ENCODE measurements at regions not wholly inside any gene's neighbourhood (a gene's known extent, or its start where the extent isn't known, plus 50 kb on each side); places are given as distances from the start of the nearest gene placed in this dataset.

GRCh38 chr12:61739925-61740324, 520.3 kb upstream of the USP15 start:
- Mint-ChIP-seq H3K27ac (no peak overlapping the region), H3K9me3 (peaks cover 0 to 18% (median 10%) of the 10 kb centered on the region in 5 donors), H3K4me3 (no peak overlapping the region), H3K4me1 (no peaks in the 10 kb centered on the region), H3K36me3 (no peaks in the 10 kb centered on the region), H3K27me3 (no peaks in the 10 kb centered on the region)
- CTCF ChIA-PET = no interaction called here
- Histone ChIP-seq H3K27me3 (ENCODE audit: insufficient read depth, low read length, poor library complexity, severe bottlenecking) (no peaks in the 10 kb centered on the region), H3K27ac (ENCODE audit: low read depth, low read length) (no peak overlapping the region), H3K4me1 (ENCODE audit: insufficient read depth, low read length) (no peaks in the 10 kb centered on the region), H3K36me3 (ENCODE audit: insufficient read depth, low read length) (no peaks in the 10 kb centered on the region), H3K9me3 (ENCODE audit: low read length) (no peaks in the 10 kb centered on the region), H3K4me3 (ENCODE audit: low read length) (no peak overlapping the region)
- DNase-seq = no peak
- POLR2A ChIA-PET = no interaction called here

- H3K4me3 Mint-ChIP-seq = no peak overlapping the region
- H3K9me3 Mint-ChIP-seq = peaks cover 2 to 15% (median 8%) of the 10 kb centered on the region in 5 donors
- no peaks in the 10 kb centered on the region for H3K36me3 ChIP-seq (ENCODE audit: insufficient read depth, low read length)
- ChIA-PET CTCF (no interaction called here), POLR2A (no interaction called here)
- H3K27me3 Mint-ChIP-seq = peaks cover 0 to 2% of the 10 kb centered on the region in 2 donors
- no peak for DNase-seq
- H3K27ac ChIP-seq (ENCODE audit: low read depth, low read length) = no peak overlapping the region
- no peaks in the 10 kb centered on the region for H3K4me1 ChIP-seq (ENCODE audit: insufficient read depth, low read length)
- H3K4me3 ChIP-seq (ENCODE audit: low read length) = no peak overlapping the region
- no peaks in the 10 kb centered on the region for H3K4me1 Mint-ChIP-seq
- no peaks in the 10 kb centered on the region for H3K9me3 ChIP-seq (ENCODE audit: low read length)
- no peaks in the 10 kb centered on the region for H3K27me3 ChIP-seq (ENCODE audit: insufficient read depth, low read length, poor library complexity, severe bottlenecking)
- H3K36me3 Mint-ChIP-seq = no peaks in the 10 kb centered on the region
- H3K27ac Mint-ChIP-seq = no peak overlapping the region
Observed at GRCh38 chr12:61750604-61751003, 509.6 kb upstream of the USP15 start.

GRCh38 chr12:61754214-61754613, 506.0 kb upstream of the USP15 start:
- H3K4me3 Mint-ChIP-seq = no peak overlapping the region

GRCh38 chr12:61757831-61758505, 502.2 kb upstream of the USP15 start:
- no peak for DNase-seq
- Histone ChIP-seq H3K27ac (ENCODE audit: low read depth, low read length) (no peak overlapping the region), H3K36me3 (ENCODE audit: insufficient read depth, low read length) (no peaks in the 10 kb centered on the region), H3K4me3 (ENCODE audit: low read length) (no peak overlapping the region), H3K4me1 (ENCODE audit: insufficient read depth, low read length) (no peaks in the 10 kb centered on the region), H3K27me3 (ENCODE audit: insufficient read depth, low read length, poor library complexity, severe bottlenecking) (no peaks in the 10 kb centered on the region), H3K9me3 (ENCODE audit: low read length) (no peaks in the 10 kb centered on the region)
- H3K4me1 Mint-ChIP-seq = no peaks in the 10 kb centered on the region
- peaks cover 0 to 2% of the 10 kb centered on the region in 2 donors for H3K27me3 Mint-ChIP-seq
- no peaks in the 10 kb centered on the region for H3K36me3 Mint-ChIP-seq
- POLR2A ChIA-PET = no interaction called here
- H3K27ac Mint-ChIP-seq = no peak overlapping the region
- H3K9me3 Mint-ChIP-seq = peaks cover 0 to 2% (median 0%) of the 10 kb centered on the region in 5 donors
- H3K4me3 Mint-ChIP-seq = no peak overlapping the region
- CTCF ChIA-PET = no interaction called here

More at GRCh38 chr12:61754214-61754613, 506.0 kb upstream of the USP15 start:
- Mint-ChIP-seq H3K36me3 (no peaks in the 10 kb centered on the region), H3K27ac (no peak overlapping the region), H3K4me1 (no peaks in the 10 kb centered on the region), H3K27me3 (no peaks in the 10 kb centered on the region), H3K9me3 (peaks cover 0 to 8% (median 0%) of the 10 kb centered on the region in 5 donors)
- CTCF ChIA-PET = no interaction called here
- POLR2A ChIA-PET = no interaction called here
- no peaks in the 10 kb centered on the region for H3K9me3 ChIP-seq (ENCODE audit: low read length)
- no peak for DNase-seq
- H3K4me3 ChIP-seq (ENCODE audit: low read length) = no peak overlapping the region
- H3K36me3 ChIP-seq (ENCODE audit: insufficient read depth, low read length) = no peaks in the 10 kb centered on the region
- no peaks in the 10 kb centered on the region for H3K27me3 ChIP-seq (ENCODE audit: insufficient read depth, low read length, poor library complexity, severe bottlenecking)
- no peak overlapping the region for H3K27ac ChIP-seq (ENCODE audit: low read depth, low read length)
- H3K4me1 ChIP-seq (ENCODE audit: insufficient read depth, low read length) = no peaks in the 10 kb centered on the region

- Histone ChIP-seq H3K27me3 (ENCODE audit: insufficient read depth, low read length, poor library complexity, severe bottlenecking) (no peaks in the 10 kb centered on the region), H3K36me3 (ENCODE audit: insufficient read depth, low read length) (no peaks in the 10 kb centered on the region), H3K4me1 (ENCODE audit: insufficient read depth, low read length) (no peaks in the 10 kb centered on the region), H3K9me3 (ENCODE audit: low read length) (no peaks in the 10 kb centered on the region), H3K4me3 (ENCODE audit: low read length) (no peak overlapping the region), H3K27ac (ENCODE audit: low read depth, low read length) (no peak overlapping the region)
- Mint-ChIP-seq H3K4me3 (no peak overlapping the region), H3K9me3 (peaks cover 0 to 5% (median 0%) of the 10 kb centered on the region in 5 donors), H3K36me3 (no peaks in the 10 kb centered on the region), H3K4me1 (no peaks in the 10 kb centered on the region), H3K27me3 (peaks cover 0 to 2% of the 10 kb centered on the region in 2 donors), H3K27ac (no peak overlapping the region)
- ChIA-PET CTCF (no interaction called here), POLR2A (no interaction called here)
- DNase-seq = no peak
Observed at GRCh38 chr12:61758661-61759060, 501.5 kb upstream of the USP15 start.

- peaks cover 10 to 25% (median 13%) of the 10 kb centered on the region in 5 donors for H3K9me3 Mint-ChIP-seq
- CTCF ChIA-PET = interaction anchor here (1.2 kb wide), 1 partner anchor 18 kb away, joined by 3 read pairs; no protein-coding TSS in a partner anchor
- H3K36me3 ChIP-seq (ENCODE audit: insufficient read depth, low read length) = no peaks in the 10 kb centered on the region
- DNase-seq = no peak
- peaks cover 0 to 4% of the 10 kb centered on the region in 2 donors for H3K27me3 Mint-ChIP-seq
- POLR2A ChIA-PET = no interaction called here
- H3K4me3 Mint-ChIP-seq = no peak overlapping the region
- H3K4me3 ChIP-seq (ENCODE audit: low read length) = no peak overlapping the region
- H3K4me1 ChIP-seq (ENCODE audit: insufficient read depth, low read length) = no peaks in the 10 kb centered on the region
- H3K36me3 Mint-ChIP-seq = no peaks in the 10 kb centered on the region
- no peaks in the 10 kb centered on the region for H3K4me1 Mint-ChIP-seq
- no peak overlapping the region for H3K27ac ChIP-seq (ENCODE audit: low read depth, low read length)
- no peaks in the 10 kb centered on the region for H3K9me3 ChIP-seq (ENCODE audit: low read length)
- H3K27ac Mint-ChIP-seq = no peak overlapping the region
- H3K27me3 ChIP-seq (ENCODE audit: insufficient read depth, low read length, poor library complexity, severe bottlenecking) = no peaks in the 10 kb centered on the region
Observed at GRCh38 chr12:61765926-61766325, 494.3 kb upstream of the USP15 start.

- H3K4me1 Mint-ChIP-seq = peaks cover 0 to 4% (median 0%) of the 10 kb centered on the region in 3 donors
- no peaks in the 10 kb centered on the region for H3K27me3 Mint-ChIP-seq
- CTCF ChIA-PET = no interaction called here
- no peak overlapping the region for H3K4me3 Mint-ChIP-seq
- POLR2A ChIA-PET = no interaction called here
- no peaks in the 10 kb centered on the region for H3K36me3 ChIP-seq (ENCODE audit: insufficient read depth, low read length)
- H3K27ac ChIP-seq (ENCODE audit: low read depth, low read length) = no peak overlapping the region
- H3K9me3 Mint-ChIP-seq = peaks cover under 1 to 11% (median 8%) of the 10 kb centered on the region in 5 donors
- H3K4me1 ChIP-seq (ENCODE audit: insufficient read depth, low read length) = no peaks in the 10 kb centered on the region
- H3K4me3 ChIP-seq (ENCODE audit: low read length) = no peak overlapping the region
- H3K36me3 Mint-ChIP-seq = no peaks in the 10 kb centered on the region
- no peaks in the 10 kb centered on the region for H3K27me3 ChIP-seq (ENCODE audit: insufficient read depth, low read length, poor library complexity, severe bottlenecking)
- no peaks in the 10 kb centered on the region for H3K9me3 ChIP-seq (ENCODE audit: low read length)
- no peak overlapping the region for H3K27ac Mint-ChIP-seq
- no peak for DNase-seq
Observed at GRCh38 chr12:61780435-61780834, 479.8 kb upstream of the USP15 start.

GRCh38 chr12:61781021-61781581, 479.1 kb upstream of the USP15 start:
- ChIA-PET CTCF (no interaction called here), POLR2A (no interaction called here)
- Histone ChIP-seq H3K4me1 (ENCODE audit: insufficient read depth, low read length) (no peaks in the 10 kb centered on the region), H3K27ac (ENCODE audit: low read depth, low read length) (no peak overlapping the region), H3K4me3 (ENCODE audit: low read length) (no peak overlapping the region), H3K9me3 (ENCODE audit: low read length) (no peaks in the 10 kb centered on the region), H3K36me3 (ENCODE audit: insufficient read depth, low read length) (no peaks in the 10 kb centered on the region), H3K27me3 (ENCODE audit: insufficient read depth, low read length, poor library complexity, severe bottlenecking) (no peaks in the 10 kb centered on the region)
- peaks cover 6 to 14% (median 9%) of the 10 kb centered on the region in 5 donors for H3K9me3 Mint-ChIP-seq
- H3K27me3 Mint-ChIP-seq = no peaks in the 10 kb centered on the region
- no peak overlapping the region for H3K27ac Mint-ChIP-seq
- peaks cover 0 to 4% (median 0%) of the 10 kb centered on the region in 3 donors for H3K4me1 Mint-ChIP-seq
- no peaks in the 10 kb centered on the region for H3K36me3 Mint-ChIP-seq
- no peak for DNase-seq
- H3K4me3 Mint-ChIP-seq = no peak overlapping the region

Measured in CD8-positive, alpha-beta memory T cell (primary cell).